Stimulated activated CD4-positive, alpha-beta T cell treated with anti-CD3 and anti-CD28 coated beads, TNF-alpha, amount 100 ng/mL, for 24 hours (primary cell): ENCODE measurements at regions not wholly inside any gene's neighbourhood (a gene's known extent, or its start where the extent isn't known, plus 50 kb on each side); places are given as distances from the start of the nearest gene placed in this dataset.
"Not testable (repeated sequence)": the region's sequence is repeated elsewhere in the genome, so short reads cannot be mapped to it uniquely, and the experiment has no call there.

ENCODE experiments used
- DNase-seq, 3 experiments: peaks; one replicate each; pipeline ENCODE4 v3.0.0-alpha.2; 2020; ENCODE audit warnings: low read depth in 3 of 3

- no peak for DNase-seq
These were observed 91.4 kb downstream of the NCOR2 start for GRCh38 chr12:124476011-124476400.

DNA sequence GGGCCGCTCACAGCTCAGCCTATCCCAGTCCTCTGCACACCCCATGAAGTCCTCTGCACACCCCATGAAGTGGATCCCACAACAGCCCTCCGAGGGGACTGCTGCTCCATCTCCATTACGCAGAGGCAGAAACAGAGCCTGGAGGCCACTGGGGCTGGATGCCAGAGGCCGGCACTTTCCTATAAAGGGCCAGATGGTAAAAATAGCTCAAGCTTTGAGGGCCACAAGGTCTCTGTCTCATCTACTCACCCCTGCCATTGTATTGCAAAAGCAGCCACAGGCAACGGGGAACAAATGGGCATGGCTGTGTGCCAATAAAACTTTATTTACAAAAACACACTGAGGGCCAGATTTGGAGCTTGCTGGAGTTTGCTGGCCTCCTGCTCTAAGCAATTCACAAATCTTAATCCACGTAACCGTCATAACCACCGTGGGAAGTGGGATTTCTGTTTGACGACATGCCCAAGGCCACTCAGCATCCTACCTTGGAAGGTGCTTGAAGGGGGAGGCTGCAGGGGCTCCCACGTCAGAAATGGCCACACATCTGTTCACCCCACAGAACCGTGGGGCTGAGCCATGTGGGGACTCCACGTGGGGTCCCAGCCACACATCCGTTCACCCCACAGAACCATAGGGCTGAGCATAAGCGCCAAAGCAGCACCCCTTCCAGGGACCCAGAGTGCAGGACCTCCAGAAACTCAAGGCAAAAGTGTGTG lies 92.0 kb downstream of the NCOR2 start:
- no peak for DNase-seq

DNA sequence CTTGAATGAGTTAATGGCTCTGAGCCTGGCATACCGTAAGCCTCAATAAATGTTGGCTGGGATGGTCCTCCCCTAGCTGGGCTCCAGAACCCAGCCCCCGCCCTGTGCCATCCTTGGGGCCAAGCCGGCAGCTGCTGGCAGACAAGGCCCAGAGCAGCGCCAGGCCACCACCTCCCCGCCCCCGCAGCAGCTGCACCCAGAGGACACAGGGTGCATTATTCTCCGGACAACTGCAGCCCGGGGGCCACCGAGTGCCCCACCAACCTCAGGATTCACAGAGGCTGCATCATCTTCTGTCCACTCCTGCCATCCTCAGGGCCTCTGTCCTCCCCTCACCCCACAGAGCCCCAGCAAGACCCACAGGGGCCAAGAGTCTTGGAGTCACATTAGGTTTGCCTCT lies 92.7 kb downstream of the NCOR2 start:
- no peak for DNase-seq

GRCh38 chr12:124472690-124473279 lies 94.6 kb downstream of the NCOR2 start:
- no peak for DNase-seq

GRCh38 chr12:124471828-124472227 lies 95.6 kb downstream of the NCOR2 start:
- DNase-seq: no peak

GRCh38 chr12:124470806-124471205 lies 96.6 kb downstream of the NCOR2 start:
- no peak for DNase-seq

DNA sequence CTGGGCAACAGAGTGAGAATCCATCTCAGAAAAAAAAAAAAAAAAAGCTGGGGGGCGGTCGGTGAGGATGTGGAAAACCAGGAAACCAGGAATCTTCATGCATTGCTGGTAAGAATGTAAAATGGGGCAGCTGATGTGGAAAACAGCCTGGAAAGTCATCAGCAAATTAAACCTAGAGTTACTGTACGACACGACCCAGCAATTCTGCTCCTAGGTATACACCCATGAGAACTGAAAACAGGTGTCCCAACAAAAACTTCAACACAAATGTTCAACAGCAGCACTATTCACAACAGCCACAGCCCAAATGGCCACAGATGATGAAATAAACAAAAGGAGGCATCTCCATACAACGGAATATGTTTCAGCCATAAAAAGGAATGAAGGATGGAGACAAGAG lies 97.3 kb downstream of the NCOR2 start:
- DNase-seq: no peak

DNA sequence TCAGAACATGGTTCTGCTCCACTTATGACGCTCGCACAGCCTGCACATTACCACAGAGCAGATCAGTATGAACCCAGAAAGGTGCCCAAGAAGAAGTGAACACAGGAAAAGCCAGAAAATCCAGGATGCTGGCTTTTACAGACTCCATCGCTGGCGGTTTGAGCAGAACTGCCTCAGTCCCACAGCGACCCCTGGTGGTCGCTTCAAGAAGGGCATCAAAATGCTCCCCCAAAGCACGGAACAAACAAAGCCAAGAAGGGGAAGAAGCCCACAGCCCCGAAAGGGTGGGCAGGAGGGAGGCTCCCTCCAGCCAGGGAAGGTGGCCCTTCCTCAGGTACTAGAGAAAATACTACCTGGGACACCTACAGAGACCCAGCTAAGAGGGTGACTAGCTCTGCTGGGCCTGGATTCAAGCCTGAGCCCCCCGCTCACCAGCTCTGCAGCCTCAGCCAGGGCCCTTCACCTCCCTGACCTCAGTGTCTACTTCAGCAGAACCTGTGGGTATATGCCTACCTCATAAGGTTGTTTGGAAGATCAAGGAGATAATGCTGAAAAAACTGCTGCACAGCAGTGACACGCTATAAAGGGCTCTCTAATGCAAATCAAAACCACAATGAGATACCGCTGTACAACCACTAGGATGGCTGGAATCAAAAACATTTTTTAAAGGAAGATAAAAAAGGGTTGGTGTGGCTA lies 98.1 kb downstream of the NCOR2 start:
- DNase-seq: no peak

DNA sequence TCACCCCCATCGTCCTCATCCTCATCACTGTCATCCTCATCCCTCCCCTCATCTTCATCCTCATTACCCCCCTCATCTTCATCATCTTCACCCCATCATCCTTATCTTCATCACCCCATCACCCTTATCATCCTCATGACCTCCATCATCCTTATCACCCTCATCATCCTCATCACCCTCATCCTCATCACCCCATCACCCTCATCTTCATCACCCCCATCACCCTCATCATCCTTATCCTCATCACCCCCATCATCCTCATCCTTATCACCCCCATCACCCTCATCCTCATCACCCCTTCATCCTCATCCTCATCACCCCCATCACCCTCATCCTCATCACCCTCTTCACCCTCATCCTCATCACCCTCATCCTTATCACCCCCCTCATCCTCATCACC lies 99.9 kb downstream of the NCOR2 start:
- DNase-seq: not testable (repeated sequence)

DNA sequence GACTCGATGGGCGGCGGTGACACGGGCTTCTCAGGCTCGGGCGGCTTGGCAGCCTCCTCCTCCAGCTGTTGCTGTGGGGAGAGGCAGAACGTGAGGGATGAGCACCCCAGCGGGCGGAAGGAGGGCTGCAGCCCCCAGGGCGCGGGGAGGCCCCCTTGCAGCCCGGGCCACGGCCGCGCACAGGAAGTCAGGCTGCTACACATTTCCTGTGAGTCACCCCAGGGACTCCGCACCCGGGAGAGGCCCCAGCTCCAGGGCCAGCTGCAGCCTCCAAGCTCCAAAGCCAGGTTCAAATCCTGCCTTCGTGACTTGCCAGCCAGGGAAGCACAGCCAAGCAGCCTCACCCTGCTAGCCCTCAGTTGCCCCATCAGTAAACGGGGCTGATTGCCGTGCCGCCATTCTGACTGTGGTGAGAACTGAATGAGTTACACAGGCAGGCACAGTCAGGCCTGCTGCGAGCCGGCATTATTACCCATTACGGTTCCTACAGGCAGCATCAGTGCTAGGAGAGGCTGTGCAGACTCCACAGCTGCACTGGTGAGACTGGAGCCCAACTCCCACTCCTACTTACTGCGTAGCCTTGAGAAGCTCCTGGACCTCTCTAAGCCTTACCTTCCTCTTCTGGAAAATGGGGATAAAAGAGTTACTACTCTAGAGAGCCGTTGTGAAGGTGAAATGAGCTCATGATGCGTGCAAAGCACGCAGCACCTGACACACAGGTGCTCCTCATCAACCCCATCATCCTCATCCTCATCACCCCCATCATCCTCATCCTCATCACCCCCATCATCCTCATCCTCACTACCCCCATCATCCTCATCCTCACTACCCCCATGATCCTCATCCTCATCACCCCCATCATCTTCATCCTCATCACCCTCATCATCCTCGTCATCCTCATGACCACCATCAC lies 100.9 kb downstream of the NCOR2 start:
- peak; percentile 65 to 84 (median 68) for DNase-seq

DNA sequence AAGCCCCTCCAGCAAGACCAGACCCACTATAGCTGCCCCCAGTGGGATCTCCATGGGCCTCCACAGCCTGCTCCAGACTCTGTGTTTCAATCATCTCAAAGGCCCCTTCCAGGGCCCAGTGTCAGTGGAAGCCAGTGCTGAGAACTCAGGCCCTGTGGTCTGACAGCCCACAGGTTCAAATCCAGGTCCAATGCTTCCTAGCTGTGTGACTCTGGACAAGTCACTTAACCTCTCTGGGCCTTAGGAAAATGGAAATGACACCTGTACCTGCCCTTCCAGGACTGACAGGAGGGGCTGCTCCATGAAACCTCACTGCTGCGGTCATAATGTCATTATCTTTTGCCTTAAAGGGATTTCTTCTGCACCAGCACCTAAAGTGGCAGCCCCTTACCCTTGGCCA lies 101.9 kb downstream of the NCOR2 start:
- no peak for DNase-seq

- no peak for DNase-seq
These were observed 102.6 kb downstream of the NCOR2 start for GRCh38 chr12:124464830-124465229.

DNA sequence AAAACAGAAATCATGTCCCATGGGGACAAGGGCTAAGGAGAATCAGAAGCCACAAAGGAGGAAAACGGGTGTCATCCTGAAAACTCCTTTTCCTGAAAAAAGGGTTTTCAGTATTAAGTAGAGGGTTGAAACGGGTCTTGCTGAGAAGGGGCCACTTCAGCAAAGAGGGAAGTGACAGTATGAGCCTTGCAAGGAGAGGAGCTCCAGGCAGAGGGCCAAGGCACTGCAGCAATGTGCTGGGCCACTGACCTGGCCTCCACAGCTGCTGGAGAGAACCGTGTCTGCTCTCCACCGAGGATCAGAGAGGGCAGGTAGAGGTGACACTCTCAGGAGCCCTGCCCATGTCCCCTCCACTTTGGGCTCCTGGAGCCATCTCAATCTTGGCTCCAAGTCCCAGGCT lies 103.3 kb downstream of the NCOR2 start:
- no peak for DNase-seq

GRCh38 chr12:124463341-124463921 lies 104.0 kb downstream of the NCOR2 start:
- DNase-seq: no peak

DNA sequence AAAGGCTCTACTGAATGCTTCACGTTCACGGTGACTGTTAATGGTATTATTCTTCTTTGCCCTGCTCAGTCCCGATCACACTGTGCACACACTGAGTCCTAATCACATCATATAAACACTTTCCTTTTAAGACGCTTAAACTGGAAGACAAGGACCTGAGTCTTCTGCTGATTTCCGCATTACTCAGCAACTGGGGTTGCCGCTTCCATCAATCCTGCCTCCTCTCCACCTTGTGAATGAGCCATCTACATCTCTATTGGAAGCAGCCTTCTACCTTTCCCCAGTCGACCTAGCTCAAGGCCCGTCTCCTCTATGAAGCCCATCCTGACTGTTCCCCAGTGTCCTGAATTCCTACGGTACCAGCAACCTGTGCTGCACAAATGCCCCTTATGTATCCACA lies 104.7 kb downstream of the NCOR2 start:
- no peak for DNase-seq

DNA sequence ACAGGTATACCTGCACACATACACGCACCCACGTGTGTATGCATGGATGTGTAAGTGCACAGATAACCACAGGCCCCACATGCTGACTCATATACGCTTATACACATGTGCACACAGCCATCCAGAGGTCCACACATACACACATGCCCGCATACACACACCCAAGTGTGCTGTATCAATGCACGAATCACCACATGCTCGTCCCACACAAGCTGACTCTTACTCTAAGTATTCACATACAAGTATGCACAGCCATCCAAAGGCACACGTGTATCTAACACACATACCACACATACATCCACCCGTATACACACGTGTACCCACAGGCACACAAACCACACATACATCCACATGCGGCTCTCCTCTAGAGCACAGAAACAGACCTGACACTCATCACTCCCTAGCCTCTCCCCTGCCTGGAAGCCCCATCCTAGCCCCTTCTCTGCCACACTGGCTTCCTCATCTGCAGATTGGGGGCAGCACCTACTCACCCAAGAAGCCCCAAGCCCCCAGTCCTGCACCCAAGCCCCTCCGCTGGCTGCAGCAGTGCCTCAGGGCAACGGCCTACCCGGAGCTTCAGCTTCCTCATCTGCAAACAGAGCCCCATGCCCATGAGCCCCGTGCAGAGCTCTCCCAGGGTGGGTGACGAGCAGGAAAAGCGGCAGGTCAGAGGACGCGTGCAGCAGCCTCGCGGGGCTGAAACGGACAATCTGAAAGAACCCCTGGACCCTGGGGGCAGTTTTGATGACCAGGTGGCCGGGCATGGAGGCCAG lies 105.4 kb downstream of the NCOR2 start:
- DNase-seq: no peak

DNA sequence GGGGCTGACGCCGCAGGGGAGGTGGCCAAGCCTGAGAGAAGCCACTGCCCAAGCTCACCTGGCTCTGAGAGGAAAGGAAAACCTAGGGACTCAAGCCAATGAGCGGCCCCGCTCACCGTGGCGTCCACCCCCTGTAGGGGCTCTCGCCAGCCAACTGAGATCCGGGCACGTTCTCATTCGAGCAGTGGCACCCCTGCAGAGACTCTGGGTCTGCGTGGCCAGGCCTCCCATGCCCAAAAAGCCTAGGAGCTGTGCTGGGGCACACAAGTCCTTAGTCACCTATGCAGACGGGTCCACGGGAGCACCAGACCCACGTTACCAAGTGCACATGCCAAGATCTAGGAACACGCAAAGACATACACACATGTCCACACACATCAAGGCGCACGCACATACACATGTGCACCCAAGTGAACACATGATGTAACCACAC lies 106.2 kb downstream of the NCOR2 start:
- DNase-seq: no peak

- DNase-seq: no peak
These were observed 106.6 kb downstream of the NCOR2 start for GRCh38 chr12:124460771-124461170.

DNA sequence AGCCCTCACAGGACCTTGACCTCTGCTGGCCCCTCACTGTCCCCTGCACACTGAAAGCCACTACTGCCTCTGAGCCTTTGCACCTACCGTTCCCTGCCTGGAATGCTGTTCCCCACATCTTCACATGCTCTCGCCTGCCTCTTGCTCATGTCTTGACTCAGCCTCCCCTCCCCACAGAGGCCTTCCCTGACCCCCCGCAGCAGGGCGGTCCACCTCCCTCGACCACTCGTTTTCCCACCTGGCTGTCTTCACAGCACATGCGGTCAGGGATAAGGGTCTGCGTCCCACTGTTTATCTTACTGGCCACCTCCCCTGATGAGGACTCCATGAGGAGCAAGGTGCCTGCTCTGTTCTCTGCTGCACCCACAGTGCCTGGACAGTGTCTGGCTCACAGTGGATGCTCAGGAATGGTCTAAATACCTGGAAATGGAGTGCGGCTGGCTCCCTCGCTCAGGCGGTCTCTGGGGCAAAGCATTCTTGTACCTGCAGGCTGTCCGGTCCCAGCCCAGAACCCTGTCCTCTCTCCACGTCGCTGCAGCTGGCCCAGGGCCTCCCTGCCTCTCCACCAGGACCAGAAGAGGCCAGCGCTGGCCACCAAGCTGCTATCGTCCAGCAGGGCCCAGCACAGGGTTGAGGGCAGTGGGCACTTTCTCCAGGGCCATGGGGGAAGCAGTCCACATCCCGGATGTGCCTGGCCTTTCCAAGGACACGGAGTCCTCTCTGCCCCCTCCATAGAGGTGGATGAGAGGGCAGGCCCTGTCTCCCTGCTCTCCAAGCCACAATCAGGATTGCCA lies 107.4 kb downstream of the NCOR2 start:
- no peak for DNase-seq
